K562 (cell line): ENCODE measurements at regions not wholly inside any gene's neighbourhood (a gene's known extent, or its start where the extent isn't known, plus 50 kb on each side); places are given as distances from the start of the nearest gene placed in this dataset.

ENCODE experiments used
- ATAC-seq: fragments of 200-7000 bp; cut with Tn5 transposase; 3 replicates; pipeline ENCODE4 v1.9.1; 2020; ENCODE audit warnings: moderate library complexity
- BruUV-seq: library from RNA; stranded (reverse); fragments of 400-500 nt; replicated peaks from 2 replicates; lab custom pipeline; 2021; lab: Mats Ljungman, UMichigan
- CTCF ChIA-PET: fragments of 300-600 bp; formaldehyde crosslinking; extraction: SDS; loops from one replicate; lab custom pipeline; 2021; ENCODE audit warnings: low intra/inter-chr PET ratio; lab: Yijun Ruan, JAX
- POLR2A ChIA-PET: fragments of 300-600, 350-650 bp; sonication (Branson Sonifier 250); formaldehyde crosslinking; extraction: SDS; loops from one replicate; lab custom pipeline; 2021; ENCODE audit warnings: antibody characterized with exemption, inconsistent platforms; lab: Yijun Ruan, JAX
- DNase-seq, 4 experiments: peaks; one replicate each; pipeline versions ENCODE4 v3.0.0 to v3.0.0-alpha.2; 2011 to 2018; ENCODE audit warnings: low spot score in 3 of 4, mixed read lengths in 3 of 4; ENCODE audit errors: extremely low read depth in 1 of 4
- FAIRE-seq: peaks from 2 replicates; lab custom pipeline; 2011; peaks lifted over from hg19 to GRCh38; lab: Jason Lieb, UNC
- H2AFZ ChIP-seq: 2 replicates; pipeline ENCODE4 v1.6.0; 2011; ENCODE audit warnings: low read depth, low read length, control low read depth, inconsistent platforms
- H3K27ac ChIP-seq: fragments of 200-600 bp; 3 replicates; pipeline ENCODE4 v1.8.0; 2011; ENCODE audit warnings: low read depth, mild to moderate bottlenecking, control low read depth, inconsistent platforms, low read length, moderate library complexity, mixed read lengths; ENCODE audit errors: extremely low read depth
- H3K27me3 ChIP-seq, 2 experiments: fragments of 300-600 bp in 1 of 2; 2 replicates in 1 of 2; 3 replicates in 1 of 2; pipeline versions ENCODE4 v1.6.0 to v1.8.0; 2011; ENCODE audit warnings: inconsistent platforms in 2 of 2, low read length in 2 of 2, mild to moderate bottlenecking in 1 of 2, mixed read lengths in 1 of 2, moderate library complexity in 1 of 2; ENCODE audit not compliant: control insufficient read depth in 2 of 2, insufficient read depth in 2 of 2
- H3K36me3 ChIP-seq: fragments of 300-600 bp; 3 replicates; pipeline ENCODE4 v1.8.0; 2011; ENCODE audit warnings: mild to moderate bottlenecking, low read length, inconsistent platforms; ENCODE audit not compliant: control insufficient read depth, insufficient read depth
- H3K4me1 ChIP-seq, 2 experiments: fragments of 200-600 bp in 1 of 2; replicated peaks in 1 of 2; 2 replicates in 1 of 2; 3 replicates in 1 of 2; pipeline versions ENCODE4 v1.5.1 to v1.8.0; 2011; ENCODE audit warnings: inconsistent platforms in 2 of 2, low read length in 2 of 2, mild to moderate bottlenecking in 1 of 2, mixed read lengths in 1 of 2, moderate library complexity in 1 of 2; ENCODE audit not compliant: control insufficient read depth in 2 of 2, insufficient read depth in 2 of 2
- H3K4me2 ChIP-seq: 2 replicates; pipeline ENCODE4 v1.6.1; 2011; ENCODE audit warnings: low read length, control low read depth, inconsistent platforms, mixed read lengths; ENCODE audit not compliant: insufficient read depth
- H3K4me3 ChIP-seq: fragments of 200-600 bp; sonication (generic), shearing (Covaris generic); 2 replicates; pipeline ENCODE4 v1.5.1; 2016; ENCODE audit warnings: control low read depth, inconsistent platforms
- H3K79me2 ChIP-seq: fragments of 200-600 bp; 3 replicates; pipeline ENCODE4 v1.8.0; 2011; ENCODE audit warnings: low read length, inconsistent platforms; ENCODE audit not compliant: control insufficient read depth, insufficient read depth
- H3K9ac ChIP-seq, 2 experiments: 2 replicates each; pipeline versions ENCODE4 v1.6.0 to v1.6.1; 2011; ENCODE audit warnings: low read depth in 2 of 2, low read length in 2 of 2, control low read depth in 1 of 2, inconsistent platforms in 1 of 2, mild to moderate bottlenecking in 1 of 2, mixed read lengths in 1 of 2; ENCODE audit not compliant: insufficient read depth in 1 of 2
- H3K9me1 ChIP-seq: one replicate; pipeline ENCODE4 v1.6.0; 2011; ENCODE audit warnings: inconsistent platforms, mild to moderate bottlenecking, low read length, moderate library complexity; ENCODE audit not compliant: control insufficient read depth, insufficient read depth
- H3K9me3 ChIP-seq: replicated peaks from 2 replicates; pipeline ENCODE4 v1.5.1; 2011; ENCODE audit warnings: low read depth, low read length, inconsistent platforms; ENCODE audit not compliant: control insufficient read depth, insufficient read depth
- H4K20me1 ChIP-seq: replicated peaks from 2 replicates; pipeline ENCODE4 v1.6.1; 2011; ENCODE audit warnings: low read length, inconsistent platforms, mixed read lengths; ENCODE audit not compliant: control insufficient read depth, insufficient read depth
- CHD2 ChIP-seq: IDR thresholded peaks from 2 replicates; pipeline ENCODE4 v1.6.1; 2011; ENCODE audit warnings: low read depth, low read length
- CREB1 ChIP-seq, 2 experiments: sonication (generic) in 1 of 2; formaldehyde crosslinking in 1 of 2; IDR thresholded peaks; 2 replicates each; pipeline versions ENCODE4 v1.6.1 to v1.8.0; 2012 to 2022; ENCODE audit warnings: inconsistent platforms in 1 of 2, mild to moderate bottlenecking in 1 of 2, missing genetic modification reagents in 1 of 2, moderate library complexity in 1 of 2
- FIP1L1 ChIP-seq: fragments of 200-400 bp; formaldehyde crosslinking; IDR thresholded peaks from 2 replicates; pipeline ENCODE4 v1.6.1; 2018; ENCODE audit warnings: mild to moderate bottlenecking, low read depth, low read length; ENCODE audit not compliant: poor library complexity, severe bottlenecking
- HDAC2 ChIP-seq: fragments of 450-650 bp; IDR thresholded peaks from 2 replicates; pipeline ENCODE4 v1.6.1; 2016; ENCODE audit warnings: mild to moderate bottlenecking
- SP1 ChIP-seq: sonication (generic); formaldehyde crosslinking; IDR thresholded peaks from 2 replicates; pipeline ENCODE4 v1.8.1; 2022; ENCODE audit warnings: mild to moderate bottlenecking, missing genetic modification reagents
- TAF7 ChIP-seq: fragments of 450-650 bp; IDR thresholded peaks from 2 replicates; pipeline ENCODE4 v1.6.1; 2016; ENCODE audit warnings: missing genetic modification characterization, missing compliant biosample characterization
- THAP7 ChIP-seq: fragments of 250-450 bp; sonication (Bioruptor Pico); IDR thresholded peaks from 2 replicates; pipeline ENCODE4 v1.5.0; 2021
- XRCC4 ChIP-seq: IDR thresholded peaks from one replicate; pipeline ENCODE4 v1.6.1; 2011; ENCODE audit not compliant: insufficient read depth, insufficient read length; ENCODE audit errors: extremely low read depth
- ZNF165 ChIP-seq: fragments of 250-450 bp; sonication (Bioruptor Pico); IDR thresholded peaks from 2 replicates; pipeline ENCODE4 v1.4.0; 2020; ENCODE audit warnings: borderline replicate concordance
- ZNF398 ChIP-seq: fragments of 250-450 bp; sonication (Bioruptor Pico); IDR thresholded peaks from 2 replicates; pipeline ENCODE4 v1.8.0; 2021; ENCODE audit warnings: moderate library complexity, mild to moderate bottlenecking, inconsistent platforms
- ZSCAN29 ChIP-seq: fragments of 450-650 bp; IDR thresholded peaks from 2 replicates; pipeline ENCODE4 v1.6.1; 2017
- WGBS: fragments of 100-300 bp; shearing (Covaris generic); methylation state at CpG from one replicate; pipeline ENCODE4 v1.1.6; 2016; ENCODE audit warnings: low coverage, mixed read lengths; ENCODE audit not compliant: insufficient coverage; ENCODE audit errors: missing lambda C conversion rate; 5-methylcytosine and 5-hydroxymethylcytosine counted together
- in situ Hi-C: fragments of 300-500 bp; cut with MboI; formaldehyde crosslinking; loops from 4 replicates; pipeline ENCODE4 v1.15.0; 2018; ENCODE audit warnings: inconsistent platforms, mixed read lengths
- intact Hi-C: fragments of 100-400 bp; cut with micrococcal nuclease; formaldehyde crosslinking; loops from 2 replicates; pipeline ENCODE4 v1.14.2; 2022

- no peak overlapping the region for H3K9ac ChIP-seq
- H3K9me1 ChIP-seq = no peaks in the 10 kb centered on the region
- no peaks in the 10 kb centered on the region for H3K9me3 ChIP-seq
- CTCF ChIA-PET = no interaction called here
- 0% methylated on average over 7 of the region's 7 CpGs for WGBS
- no peaks in the 10 kb centered on the region for H3K4me1 ChIP-seq
- in situ Hi-C loops = no loop called here
- H4K20me1 ChIP-seq = no peaks in the 10 kb centered on the region; the same call in 1 of the 2 replicates
- TF ChIP-seq ZSCAN29 = no peak
- no peak for TF ChIP-seq ZNF165
- no peak for TF ChIP-seq SP1
- TF ChIP-seq THAP7 = no peak
- no peak for TF ChIP-seq ZNF398 (CRISPR knock-in tag)
- no peak for TF ChIP-seq XRCC4
- no peak for TF ChIP-seq CREB1 (IDR thresholded peaks at IDR 0.05)
- TF ChIP-seq CREB1 (CRISPR knock-in tag; IDR thresholded peaks at IDR 0.05) = no peak
- TF ChIP-seq TAF7 (tag) = no peak
- no peak for TF ChIP-seq FIP1L1
- no peak for TF ChIP-seq CHD2
- TF ChIP-seq HDAC2 = no peak
- no peak overlapping the region for H3K4me3 ChIP-seq
- no peak for ATAC-seq
- H3K79me2 ChIP-seq = no peaks in the 10 kb centered on the region
- BruUV-seq = no TSS peak
- no peak for DNase-seq
- intact Hi-C loops = no loop called here
- POLR2A ChIA-PET = no interaction called here
- H3K36me3 ChIP-seq = no peaks in the 10 kb centered on the region
- peaks cover 5 to 8% of the 10 kb centered on the region in 2 experiments; a peak in 2 of 5 replicates for H3K27me3 ChIP-seq
- no peak for FAIRE-seq
- no peak overlapping the region for H2AFZ ChIP-seq
- H3K27ac ChIP-seq = no peak overlapping the region
- no peak overlapping the region for H3K4me2 ChIP-seq
These were observed 249.8 kb downstream of the VRK1 start for GRCh38 chr14:97046967-97047366.
